ENCODE measurements at regions not wholly inside any gene's neighbourhood (a gene's known extent, or its start where the extent isn't known, plus 50 kb on each side); places are given as distances from the start of the nearest gene placed in this dataset.

DNA sequence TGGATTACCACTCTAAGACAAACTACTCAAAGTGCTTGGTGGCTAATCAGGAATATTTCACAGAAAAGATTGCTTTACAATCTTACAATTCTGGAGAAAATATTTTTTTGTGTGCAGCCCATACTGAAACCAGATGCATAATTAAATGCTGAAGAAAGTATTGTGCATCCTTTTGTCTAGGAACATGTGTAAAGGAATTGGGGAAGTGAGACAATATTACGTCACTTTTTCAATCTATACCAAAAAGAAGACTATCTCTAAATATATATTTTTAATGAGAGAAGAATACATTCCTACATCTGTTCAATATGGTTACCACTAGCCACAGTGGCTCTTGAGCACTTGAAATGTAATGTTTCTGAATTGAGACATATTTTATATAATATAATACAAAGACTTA lies 992.5 kb upstream of the ADGRB3 start:
- no peaks in the 10 kb centered on the region for H3K27me3 ChIP-seq (ENCODE audit: control insufficient read depth, insufficient read depth, low read length)
- no peaks in the 10 kb centered on the region for H3K4me1 ChIP-seq
- no peaks in the 10 kb centered on the region for H3K9me3 ChIP-seq (ENCODE audit: control insufficient read depth, low read length)
- no peak overlapping the region for H3K4me2 ChIP-seq (ENCODE audit: low read length)
- H3K27ac ChIP-seq: no peak overlapping the region
- H3K79me2 ChIP-seq: no peaks in the 10 kb centered on the region
- H2AFZ ChIP-seq: no peak overlapping the region
- no peak overlapping the region for H3K9ac ChIP-seq
- H3K36me3 ChIP-seq (ENCODE audit: control insufficient read depth, insufficient read depth, low read length): no peaks in the 10 kb centered on the region
- TF ChIP-seq, protein P1, sequence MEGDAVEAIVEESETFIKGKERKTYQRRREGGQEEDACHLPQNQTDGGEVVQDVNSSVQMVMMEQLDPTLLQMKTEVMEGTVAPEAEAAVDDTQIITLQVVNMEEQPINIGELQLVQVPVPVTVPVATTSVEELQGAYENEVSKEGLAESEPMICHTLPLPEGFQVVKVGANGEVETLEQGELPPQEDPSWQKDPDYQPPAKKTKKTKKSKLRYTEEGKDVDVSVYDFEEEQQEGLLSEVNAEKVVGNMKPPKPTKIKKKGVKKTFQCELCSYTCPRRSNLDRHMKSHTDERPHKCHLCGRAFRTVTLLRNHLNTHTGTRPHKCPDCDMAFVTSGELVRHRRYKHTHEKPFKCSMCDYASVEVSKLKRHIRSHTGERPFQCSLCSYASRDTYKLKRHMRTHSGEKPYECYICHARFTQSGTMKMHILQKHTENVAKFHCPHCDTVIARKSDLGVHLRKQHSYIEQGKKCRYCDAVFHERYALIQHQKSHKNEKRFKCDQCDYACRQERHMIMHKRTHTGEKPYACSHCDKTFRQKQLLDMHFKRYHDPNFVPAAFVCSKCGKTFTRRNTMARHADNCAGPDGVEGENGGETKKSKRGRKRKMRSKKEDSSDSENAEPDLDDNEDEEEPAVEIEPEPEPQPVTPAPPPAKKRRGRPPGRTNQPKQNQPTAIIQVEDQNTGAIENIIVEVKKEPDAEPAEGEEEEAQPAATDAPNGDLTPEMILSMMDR (IDR thresholded peaks at IDR 0.05): no peak
- no peak overlapping the region for H3K4me3 ChIP-seq (ENCODE audit: low read depth, low read length)

DNA sequence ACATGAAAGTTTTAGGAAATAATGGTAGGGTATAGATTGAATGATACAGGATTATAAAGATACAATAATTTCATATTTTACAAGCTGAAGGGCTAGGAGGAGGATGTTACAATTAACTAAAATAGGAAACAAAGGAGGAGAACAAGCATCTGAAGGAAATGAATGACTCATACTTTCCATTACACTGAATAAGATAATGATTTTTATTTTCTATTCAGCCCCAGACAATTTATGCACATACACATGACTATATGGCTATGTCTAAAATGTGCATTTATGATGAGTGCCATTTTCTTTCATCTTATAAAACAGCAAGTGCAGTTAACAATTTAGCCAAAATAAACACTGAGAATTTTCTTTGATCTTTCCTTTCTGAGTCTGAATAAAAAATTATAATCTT lies 994.6 kb upstream of the ADGRB3 start:
- Histone ChIP-seq H3K79me2 (no peaks in the 10 kb centered on the region), H3K36me3 (ENCODE audit: control insufficient read depth, insufficient read depth, low read length) (no peaks in the 10 kb centered on the region), H2AFZ (no peak overlapping the region), H3K27ac (no peak overlapping the region), H3K4me2 (ENCODE audit: low read length) (no peak overlapping the region), H3K9ac (no peak overlapping the region), H3K9me3 (ENCODE audit: control insufficient read depth, low read length) (no peaks in the 10 kb centered on the region), H3K4me3 (ENCODE audit: low read depth, low read length) (no peak overlapping the region), H3K4me1 (no peaks in the 10 kb centered on the region), H3K27me3 (ENCODE audit: control insufficient read depth, insufficient read depth, low read length) (no peaks in the 10 kb centered on the region)
- TF ChIP-seq, protein P1 (IDR thresholded peaks at IDR 0.05): no peak

DNA sequence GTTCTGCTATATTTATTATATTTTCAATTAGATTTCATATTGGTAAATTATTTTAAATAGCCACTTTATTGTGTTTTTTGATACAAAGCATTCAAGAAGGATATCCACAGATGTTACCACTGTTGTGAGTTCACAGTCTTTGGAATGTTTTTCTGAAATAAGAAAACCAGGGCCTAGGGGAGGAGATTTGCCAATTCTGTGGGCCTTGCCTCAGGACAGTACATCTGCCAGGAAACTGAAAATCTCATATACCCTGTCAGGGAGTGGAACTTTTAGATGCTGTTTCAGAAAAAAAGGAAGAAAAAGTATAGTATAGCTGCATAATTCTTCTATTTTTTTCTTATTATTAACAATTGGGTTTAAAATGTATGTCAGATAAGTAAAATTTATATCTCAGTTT lies 995.9 kb upstream of the ADGRB3 start:
- TF ChIP-seq, protein P1 (IDR thresholded peaks at IDR 0.05): no peak
- Histone ChIP-seq H2AFZ (no peak overlapping the region), H3K27me3 (ENCODE audit: control insufficient read depth, insufficient read depth, low read length) (no peaks in the 10 kb centered on the region), H3K9me3 (ENCODE audit: control insufficient read depth, low read length) (no peaks in the 10 kb centered on the region), H3K79me2 (no peaks in the 10 kb centered on the region), H3K4me3 (ENCODE audit: low read depth, low read length) (no peak overlapping the region), H3K4me1 (no peaks in the 10 kb centered on the region), H3K36me3 (ENCODE audit: control insufficient read depth, insufficient read depth, low read length) (no peaks in the 10 kb centered on the region), H3K4me2 (ENCODE audit: low read length) (no peak overlapping the region), H3K27ac (no peak overlapping the region), H3K9ac (no peak overlapping the region)

DNA sequence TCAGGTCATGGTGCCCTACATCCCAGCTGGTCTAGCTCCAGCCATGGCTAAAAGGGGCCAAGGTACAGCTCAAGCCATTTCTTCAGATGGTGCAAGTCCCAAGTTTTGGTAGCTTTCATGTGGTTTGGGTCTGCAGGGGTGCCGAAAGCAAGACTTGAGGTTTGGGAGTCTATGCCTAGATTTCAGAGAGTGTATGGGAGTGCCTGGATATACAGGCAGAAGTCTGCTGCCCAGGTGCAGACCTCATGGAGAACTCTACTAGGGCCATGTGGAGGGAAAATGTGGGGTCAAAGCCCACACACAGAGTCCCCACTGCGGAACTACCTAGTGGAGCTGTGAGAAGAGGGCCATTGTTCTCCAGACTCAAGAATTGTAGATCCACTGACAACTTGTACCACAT lies 1000.9 kb upstream of the ADGRB3 start:
- TF ChIP-seq, protein P1 (IDR thresholded peaks at IDR 0.05): no peak
- Histone ChIP-seq H3K4me1 (no peaks in the 10 kb centered on the region), H3K36me3 (ENCODE audit: control insufficient read depth, insufficient read depth, low read length) (no peaks in the 10 kb centered on the region), H3K27me3 (ENCODE audit: control insufficient read depth, insufficient read depth, low read length) (no peaks in the 10 kb centered on the region), H3K9me3 (ENCODE audit: control insufficient read depth, low read length) (no peaks in the 10 kb centered on the region), H3K79me2 (no peaks in the 10 kb centered on the region), H3K9ac (no peak overlapping the region), H3K4me3 (ENCODE audit: low read depth, low read length) (no peak overlapping the region), H3K4me2 (ENCODE audit: low read length) (no peak overlapping the region), H3K27ac (no peak overlapping the region), H2AFZ (no peak overlapping the region)

DNA sequence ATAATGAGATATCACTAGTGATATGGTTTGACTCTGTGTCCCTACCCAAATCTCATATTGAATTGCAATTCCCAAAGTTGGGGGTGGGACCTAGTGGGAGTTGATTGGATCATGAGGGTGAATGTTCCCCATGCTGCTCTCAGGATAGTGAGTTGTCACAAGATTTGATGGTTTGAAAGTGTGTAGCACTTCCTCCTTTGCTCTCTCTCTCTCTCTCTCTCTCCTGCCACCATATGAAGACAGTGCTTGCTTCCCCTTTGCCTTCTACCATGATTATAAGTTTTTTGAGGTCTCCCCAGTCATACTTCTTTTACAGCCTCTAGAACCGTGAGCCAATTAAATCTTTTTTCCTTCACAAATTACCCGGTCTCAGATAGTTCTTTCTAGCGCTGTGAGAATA lies 1002.0 kb upstream of the ADGRB3 start:
- no peak overlapping the region for H3K9ac ChIP-seq
- no peaks in the 10 kb centered on the region for H3K4me1 ChIP-seq
- H3K4me2 ChIP-seq (ENCODE audit: low read length): no peak overlapping the region
- TF ChIP-seq, protein P1 (IDR thresholded peaks at IDR 0.05): no peak
- H3K79me2 ChIP-seq: no peaks in the 10 kb centered on the region
- no peaks in the 10 kb centered on the region for H3K27me3 ChIP-seq (ENCODE audit: control insufficient read depth, insufficient read depth, low read length)
- H3K36me3 ChIP-seq (ENCODE audit: control insufficient read depth, insufficient read depth, low read length): no peaks in the 10 kb centered on the region
- no peak overlapping the region for H2AFZ ChIP-seq
- no peaks in the 10 kb centered on the region for H3K9me3 ChIP-seq (ENCODE audit: control insufficient read depth, low read length)
- no peak overlapping the region for H3K4me3 ChIP-seq (ENCODE audit: low read depth, low read length)
- H3K27ac ChIP-seq: no peak overlapping the region
